Neutrophil (primary cell): ENCODE measurements at regions not wholly inside any gene's neighbourhood (a gene's known extent, or its start where the extent isn't known, plus 50 kb on each side); places are given as distances from the start of the nearest gene placed in this dataset.

ENCODE experiments used
- H3K27ac ChIP-seq: fragments of 200-600 bp; sonication (generic); 2 replicates; pipeline ENCODE4 v1.5.1; 2016; ENCODE audit warnings: mild to moderate bottlenecking, moderate library complexity
- H3K27me3 ChIP-seq: fragments of 200-600 bp; sonication (generic); 2 replicates; pipeline ENCODE4 v1.6.0; 2016; ENCODE audit warnings: mild to moderate bottlenecking
- H3K36me3 ChIP-seq: fragments of 200-600 bp; sonication (generic); 2 replicates; pipeline ENCODE4 v1.5.1; 2017
- H3K4me1 ChIP-seq, 2 experiments: fragments of 200-600 bp in 1 of 2; sonication (generic) in 1 of 2; 1 replicate in 1 of 2; 2 replicates in 1 of 2; pipeline versions ENCODE4 v1.5.1 to v1.6.1; 2013 to 2016; ENCODE audit warnings: low read depth in 1 of 2, low read length in 1 of 2, mild to moderate bottlenecking in 1 of 2, moderate library complexity in 1 of 2; ENCODE audit not compliant: control insufficient read depth in 1 of 2, insufficient read depth in 1 of 2
- H3K4me3 ChIP-seq, 2 experiments: fragments of 200-600 bp in 1 of 2; sonication (generic) in 1 of 2; 1 replicate in 1 of 2; 2 replicates in 1 of 2; pipeline ENCODE4 v1.5.1; 2013 to 2016; ENCODE audit warnings: low read depth in 1 of 2, low read length in 1 of 2, mild to moderate bottlenecking in 1 of 2, moderate library complexity in 1 of 2
- H3K9me3 ChIP-seq: fragments of 200-600 bp; sonication (generic); 2 replicates; pipeline ENCODE4 v1.5.1; 2016
- CTCF ChIP-seq: fragments of 200-600 bp; sonication (generic); IDR thresholded peaks from 2 replicates; pipeline ENCODE4 v1.5.1; 2016; ENCODE audit warnings: antibody characterized with exemption

- H3K36me3 ChIP-seq, result no peaks in the 10 kb centered on the region
- no peak overlapping the region for H3K4me3 ChIP-seq
- H3K27me3 ChIP-seq, result no peaks in the 10 kb centered on the region
- no peak overlapping the region for H3K27ac ChIP-seq
- no peaks in the 10 kb centered on the region for H3K9me3 ChIP-seq
- no peak for TF ChIP-seq CTCF
- no peaks in the 10 kb centered on the region for H3K4me1 ChIP-seq
Measured at GRCh38 chr13:72186730-72187422, 319.9 kb upstream of the DACH1 start.

- TF ChIP-seq CTCF, result no peak
- H3K4me1 ChIP-seq, result no peaks in the 10 kb centered on the region
- H3K4me3 ChIP-seq, result no peak overlapping the region
- H3K27me3 ChIP-seq, result no peaks in the 10 kb centered on the region
- no peaks in the 10 kb centered on the region for H3K9me3 ChIP-seq
- no peaks in the 10 kb centered on the region for H3K36me3 ChIP-seq
- H3K27ac ChIP-seq, result no peak overlapping the region
Measured at GRCh38 chr13:72185776-72186175, 318.8 kb upstream of the DACH1 start.

- H3K27ac ChIP-seq, result no peak overlapping the region
- H3K4me1 ChIP-seq, result no peaks in the 10 kb centered on the region
- H3K4me3 ChIP-seq, result no peak overlapping the region
- no peaks in the 10 kb centered on the region for H3K9me3 ChIP-seq
- H3K27me3 ChIP-seq, result no peaks in the 10 kb centered on the region
- no peaks in the 10 kb centered on the region for H3K36me3 ChIP-seq
- TF ChIP-seq CTCF, result no peak
Measured at GRCh38 chr13:72181661-72182060, 314.7 kb upstream of the DACH1 start.

DNA sequence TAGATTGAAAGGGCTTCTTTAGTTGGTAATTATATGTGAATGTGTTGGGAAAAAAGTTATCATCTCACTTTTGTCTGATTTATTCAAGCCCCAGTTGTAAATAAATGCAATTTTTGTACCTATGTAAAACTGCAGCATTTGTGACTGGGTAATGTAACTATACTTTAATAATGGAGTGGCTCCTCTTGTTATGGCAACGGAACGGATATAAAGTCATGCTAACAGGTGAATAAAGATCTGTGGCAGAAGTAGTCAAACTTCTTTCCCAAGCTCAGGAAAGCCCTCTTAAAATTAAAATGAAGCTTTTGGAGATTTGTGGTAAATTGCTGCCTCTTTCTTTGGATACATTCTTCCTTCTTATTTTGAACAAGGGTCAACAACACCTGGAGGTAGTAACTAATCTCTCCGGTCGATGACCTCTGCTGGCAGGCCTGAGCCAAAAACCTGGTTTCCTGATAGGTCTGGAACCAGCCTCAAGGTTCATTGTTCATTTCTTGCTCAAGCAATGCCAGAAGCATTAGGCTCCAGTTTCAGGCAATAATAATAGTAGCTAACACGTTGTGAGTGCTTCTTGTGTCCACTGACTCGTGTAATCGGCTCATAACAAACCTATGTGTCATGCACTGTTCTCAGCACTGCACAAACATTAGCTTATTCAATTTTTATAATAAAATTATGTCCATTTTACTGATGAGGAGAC, 313.4 kb upstream of the DACH1 start:
- no peaks in the 10 kb centered on the region for H3K27me3 ChIP-seq
- no peaks in the 10 kb centered on the region for H3K36me3 ChIP-seq
- no peaks in the 10 kb centered on the region for H3K4me1 ChIP-seq
- no peak overlapping the region for H3K4me3 ChIP-seq
- H3K9me3 ChIP-seq, result no peaks in the 10 kb centered on the region
- no peak overlapping the region for H3K27ac ChIP-seq
- TF ChIP-seq CTCF, result no peak

GRCh38 chr13:72174549-72174948, 307.5 kb upstream of the DACH1 start:
- no peak overlapping the region for H3K27ac ChIP-seq
- no peaks in the 10 kb centered on the region for H3K9me3 ChIP-seq
- TF ChIP-seq CTCF, result no peak

More at GRCh38 chr13:72174549-72174948, 307.5 kb upstream of the DACH1 start:
- Histone ChIP-seq H3K4me3 (no peak overlapping the region), H3K27me3 (no peaks in the 10 kb centered on the region), H3K4me1 (no peaks in the 10 kb centered on the region), H3K36me3 (no peaks in the 10 kb centered on the region)
